MM.1S (cell line): ENCODE measurements at regions not wholly inside any gene's neighbourhood (a gene's known extent, or its start where the extent isn't known, plus 50 kb on each side); places are given as distances from the start of the nearest gene placed in this dataset.

ENCODE experiments used
- DNase-seq: peaks from one replicate; pipeline ENCODE4 v3.0.0-alpha.2; 2015
- H2AFZ ChIP-seq: fragments of 300-600 bp; sonication (generic); 2 replicates; pipeline ENCODE4 v1.6.0; 2016; ENCODE audit warnings: antibody characterized with exemption, low read length
- H3F3A ChIP-seq: fragments of 300-600 bp; sonication (generic); 2 replicates; pipeline ENCODE4 v1.6.1; 2016; ENCODE audit warnings: mild to moderate bottlenecking, antibody characterized with exemption, low read length, moderate library complexity, mixed read lengths; ENCODE audit not compliant: insufficient read depth
- H3K27ac ChIP-seq: fragments of 300-600 bp; sonication (generic); 2 replicates; pipeline ENCODE4 v1.5.1; 2016; ENCODE audit warnings: mild to moderate bottlenecking, low read length
- H3K27me3 ChIP-seq: fragments of 300-600 bp; sonication (generic); replicated peaks from 2 replicates; pipeline ENCODE4 v1.6.0; 2016; ENCODE audit warnings: low read length; ENCODE audit not compliant: insufficient read depth
- H3K36me3 ChIP-seq: fragments of 300-600 bp; sonication (generic); replicated peaks from 2 replicates; pipeline ENCODE4 v1.6.1; 2016; ENCODE audit warnings: mild to moderate bottlenecking, low read length, mixed read lengths; ENCODE audit not compliant: insufficient read depth
- H3K4me1 ChIP-seq: fragments of 300-600 bp; sonication (generic); 2 replicates; pipeline ENCODE4 v1.6.1; 2016; ENCODE audit warnings: low read length, mixed read lengths
- H3K4me2 ChIP-seq: fragments of 300-600 bp; sonication (generic); 2 replicates; pipeline ENCODE4 v1.6.0; 2016; ENCODE audit warnings: low read depth, low read length
- H3K4me3 ChIP-seq: fragments of 300-600 bp; sonication (generic); 2 replicates; pipeline ENCODE4 v1.5.1; 2016; ENCODE audit warnings: low read length, mixed read lengths
- H3K79me2 ChIP-seq: fragments of 300-600 bp; sonication (generic); 2 replicates; pipeline ENCODE4 v1.6.1; 2016; ENCODE audit warnings: mixed run types, low read length, mixed read lengths
- H3K9ac ChIP-seq: fragments of 300-600 bp; sonication (generic); 2 replicates; pipeline ENCODE4 v1.6.1; 2016; ENCODE audit warnings: low read length, mixed read lengths
- H3K9me2 ChIP-seq: fragments of 300-600 bp; sonication (generic); replicated peaks from 2 replicates; pipeline ENCODE4 v1.6.1; 2016; ENCODE audit warnings: mild to moderate bottlenecking, low read length, mixed read lengths; ENCODE audit not compliant: insufficient read depth
- H3K9me3 ChIP-seq: fragments of 300-600 bp; sonication (generic); replicated peaks from 2 replicates; pipeline ENCODE4 v1.6.1; 2016; ENCODE audit warnings: mild to moderate bottlenecking, low read length, mixed read lengths; ENCODE audit not compliant: insufficient read depth
- H4K20me1 ChIP-seq: fragments of 300-600 bp; sonication (generic); 2 replicates; pipeline ENCODE4 v1.6.1; 2016; ENCODE audit warnings: mild to moderate bottlenecking, low read length, moderate library complexity, mixed read lengths; ENCODE audit not compliant: insufficient read depth
- CTCF ChIP-seq: fragments of 300-600 bp; sonication (generic); IDR thresholded peaks from 2 replicates; pipeline ENCODE4 v1.5.1; 2016; ENCODE audit warnings: antibody characterized with exemption, low read length, mixed read lengths
- EZH2 ChIP-seq: fragments of 300-600 bp; sonication (generic); optimal IDR thresholded peaks from 2 replicates; pipeline ENCODE3; 2017; ENCODE audit warnings: low read depth, mild to moderate bottlenecking, antibody characterized with exemption, low read length, mixed read lengths
- EZH2phosphoT487 ChIP-seq: fragments of 300-600 bp; sonication (generic); IDR thresholded peaks from 2 replicates; pipeline ENCODE4 v1.6.1; 2018; ENCODE audit warnings: antibody characterized with exemption, low read length

DNA sequence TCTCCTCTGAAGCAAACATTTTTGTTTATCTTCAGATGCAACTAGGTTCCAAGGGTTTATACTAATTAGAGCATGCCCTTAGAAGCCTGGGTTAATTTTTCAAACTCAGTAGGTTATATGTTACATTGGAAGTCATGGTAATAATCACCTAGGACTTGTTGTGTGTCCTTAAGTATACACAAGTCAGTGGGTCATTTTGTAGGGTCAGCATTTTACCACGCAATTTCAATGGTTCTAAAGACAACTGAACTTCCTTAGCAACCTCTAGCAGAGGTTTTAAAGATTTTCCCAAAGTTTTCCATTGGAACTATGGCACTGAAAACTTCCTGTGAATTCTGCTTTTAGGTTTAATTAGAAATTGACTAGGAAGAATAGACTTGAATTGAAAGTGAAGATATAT is 99.6 kb upstream of the NANOGP8 start:
- peaks cover 6% of the 10 kb centered on the region; the same call in 1 of the 2 replicates for H3K4me1 ChIP-seq
- no peaks in the 10 kb centered on the region for H3F3A ChIP-seq
- TF ChIP-seq EZH2 (no peak), EZH2phosphoT487 (no peak), CTCF (no peak)
- no peak overlapping the region for H3K4me2 ChIP-seq
- DNase-seq = no peak
- H3K27me3 ChIP-seq = no peaks in the 10 kb centered on the region
- no peaks in the 10 kb centered on the region for H3K79me2 ChIP-seq
- no peaks in the 10 kb centered on the region for H3K9me2 ChIP-seq
- no peaks in the 10 kb centered on the region for H3K36me3 ChIP-seq
- H3K4me3 ChIP-seq = no peak overlapping the region
- H3K9me3 ChIP-seq = no peaks in the 10 kb centered on the region
- no peak overlapping the region for H3K9ac ChIP-seq
- no peak overlapping the region for H3K27ac ChIP-seq
- no peak overlapping the region for H2AFZ ChIP-seq
- no peaks in the 10 kb centered on the region for H4K20me1 ChIP-seq

GRCh38 chr15:35182841-35183479 is 97.9 kb upstream of the NANOGP8 start:
- Histone ChIP-seq H3K4me2 (peak overlapping the region; percentile 21), H2AFZ (no peak overlapping the region)

GRCh38 chr15:35181538-35181937 is 96.4 kb upstream of the NANOGP8 start:
- no peak overlapping the region for H2AFZ ChIP-seq
- no peaks in the 10 kb centered on the region for H3F3A ChIP-seq
- no peak for DNase-seq
- no peaks in the 10 kb centered on the region for H3K9me3 ChIP-seq
- H3K4me2 ChIP-seq = no peak overlapping the region
- no peak for TF ChIP-seq EZH2phosphoT487
- no peak for TF ChIP-seq CTCF
- TF ChIP-seq EZH2 = no peak
- no peaks in the 10 kb centered on the region for H4K20me1 ChIP-seq
- no peaks in the 10 kb centered on the region for H3K9me2 ChIP-seq
- no peaks in the 10 kb centered on the region for H3K36me3 ChIP-seq
- H3K79me2 ChIP-seq = no peaks in the 10 kb centered on the region
- H3K4me1 ChIP-seq = peaks cover 6% of the 10 kb centered on the region; the same call in 1 of the 2 replicates
- H3K9ac ChIP-seq = no peak overlapping the region
- H3K27ac ChIP-seq = no peak overlapping the region
- no peak overlapping the region for H3K4me3 ChIP-seq
- H3K27me3 ChIP-seq = no peaks in the 10 kb centered on the region

More at GRCh38 chr15:35182841-35183479, 97.9 kb upstream of the NANOGP8 start:
- H3K79me2 ChIP-seq = no peaks in the 10 kb centered on the region
- H3K27me3 ChIP-seq = no peaks in the 10 kb centered on the region
- H4K20me1 ChIP-seq = no peaks in the 10 kb centered on the region
- no peaks in the 10 kb centered on the region for H3K9me3 ChIP-seq
- peak overlapping the region; percentile 22; the same call in 1 of the 2 replicates for H3K27ac ChIP-seq
- no peak for TF ChIP-seq EZH2phosphoT487
- no peak for TF ChIP-seq CTCF
- no peak for TF ChIP-seq EZH2
- H3K9ac ChIP-seq = no peak overlapping the region
- H3F3A ChIP-seq = no peaks in the 10 kb centered on the region
- H3K36me3 ChIP-seq = no peaks in the 10 kb centered on the region
- peak overlapping the region; percentile 2; the same call in 1 of the 2 replicates for H3K4me3 ChIP-seq
- H3K4me1 ChIP-seq = peaks cover 6% of the 10 kb centered on the region; the same call in 1 of the 2 replicates
- DNase-seq = peak; percentile 63
- no peaks in the 10 kb centered on the region for H3K9me2 ChIP-seq
